ENCODE measurements at regions not wholly inside any gene's neighbourhood (a gene's known extent, or its start where the extent isn't known, plus 50 kb on each side); places are given as distances from the start of the nearest gene placed in this dataset.

- TF ChIP-seq POLR2A (IDR thresholded peaks at IDR 0.05) = no peak
- TF ChIP-seq CTCF (IDR thresholded peaks at IDR 0.05) = no peak
Measured at GRCh38 chr18:32588191-32588590, 117.5 kb upstream of the GAREM1 start.

All from suprapubic skin (tissue), 3 donors.